ENCODE measurements at regions not wholly inside any gene's neighbourhood (a gene's known extent, or its start where the extent isn't known, plus 50 kb on each side); places are given as distances from the start of the nearest gene placed in this dataset.

DNA sequence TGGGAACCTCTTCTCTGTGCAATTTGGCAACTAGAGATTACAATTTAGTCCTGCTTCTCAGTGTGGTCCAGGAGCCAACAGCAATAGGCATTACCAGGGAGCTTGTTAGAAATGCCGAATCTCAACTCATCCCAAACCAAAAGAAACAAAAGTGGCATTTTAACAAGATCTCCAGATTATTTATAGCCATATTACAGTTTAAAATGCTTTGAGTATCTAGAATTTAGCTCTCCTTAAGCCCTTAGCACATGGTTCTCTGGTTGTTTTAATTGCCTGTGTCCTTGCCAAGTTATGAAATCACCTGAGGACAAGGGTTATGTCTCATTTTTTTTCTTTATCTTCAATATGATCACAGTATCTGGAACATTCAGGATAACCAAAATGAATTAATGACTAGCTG lies 51.6 kb upstream of the TAS2R1 start:
- DNase-seq (ENCODE audit: low read depth), result no peak

Data from EH (cell line).